Choroid plexus epithelial cell (primary cell): ENCODE measurements at regions not wholly inside any gene's neighbourhood (a gene's known extent, or its start where the extent isn't known, plus 50 kb on each side); places are given as distances from the start of the nearest gene placed in this dataset.
A peak's percentile ranks its signal among the peaks of the same experiment; 100 is the strongest.

ENCODE experiments used
- DNase-seq: peaks from one replicate; pipeline ENCODE4 v3.0.0-alpha.2; 2010; ENCODE audit warnings: low read depth
- H3K4me3 ChIP-seq: 2 replicates; pipeline ENCODE4 v1.5.1; 2011; ENCODE audit warnings: low read depth, mild to moderate bottlenecking, control low read depth, low read length, moderate library complexity
- CTCF ChIP-seq: conservative IDR thresholded peaks from 2 replicates; pipeline ENCODE4 v1.5.1; 2011; ENCODE audit warnings: low read depth, mild to moderate bottlenecking, control low read depth, inconsistent platforms, low read length, moderate library complexity

GRCh38 chr4:44908565-44908964 lies 182.2 kb upstream of the GNPDA2 start:
- H3K4me3 ChIP-seq = no peak overlapping the region
- no peak for TF ChIP-seq CTCF

GRCh38 chr4:44872246-44872645 lies 145.9 kb upstream of the GNPDA2 start:
- H3K4me3 ChIP-seq = no peak overlapping the region
- TF ChIP-seq CTCF = no peak

More at GRCh38 chr4:44908565-44908964, 182.2 kb upstream of the GNPDA2 start:
- DNase-seq = no peak

GRCh38 chr4:44871133-44871532 lies 144.8 kb upstream of the GNPDA2 start:
- DNase-seq = no peak
- no peak for TF ChIP-seq CTCF

More at GRCh38 chr4:44872246-44872645, 145.9 kb upstream of the GNPDA2 start:
- DNase-seq = no peak

GRCh38 chr4:44869985-44870384 lies 143.6 kb upstream of the GNPDA2 start:
- no peak overlapping the region for H3K4me3 ChIP-seq
- DNase-seq = no peak
- no peak for TF ChIP-seq CTCF

More at GRCh38 chr4:44871133-44871532, 144.8 kb upstream of the GNPDA2 start:
- H3K4me3 ChIP-seq = no peak overlapping the region

- peak; percentile 42 for TF ChIP-seq CTCF
- DNase-seq = peak; percentile 48
- no peak overlapping the region for H3K4me3 ChIP-seq
Observed at GRCh38 chr4:44869222-44869882, 143.0 kb upstream of the GNPDA2 start.

- DNase-seq = peak; percentile 28
- TF ChIP-seq CTCF = no peak
- no peak overlapping the region for H3K4me3 ChIP-seq
Observed at GRCh38 chr4:44861756-44862155, 135.4 kb upstream of the GNPDA2 start.

- H3K4me3 ChIP-seq = no peak overlapping the region
- no peak for DNase-seq
- no peak for TF ChIP-seq CTCF
Observed at GRCh38 chr4:44859477-44859876, 133.1 kb upstream of the GNPDA2 start.
